IMR-90 (cell line): ENCODE measurements at regions not wholly inside any gene's neighbourhood (a gene's known extent, or its start where the extent isn't known, plus 50 kb on each side); places are given as distances from the start of the nearest gene placed in this dataset.

ENCODE experiments used
- ATAC-seq: fragments of 200-7000 bp; cut with Tn5 transposase; 2 replicates; pipeline ENCODE4 v1.9.1; 2020; ENCODE audit warnings: low read depth, mild to moderate bottlenecking, moderate library complexity
- BruUV-seq: library from RNA; stranded (reverse); fragments of 400-500 nt; replicated peaks from 2 replicates; lab custom pipeline; 2021; lab: Mats Ljungman, UMichigan
- CTCF ChIA-PET: fragments of 300-600 bp; formaldehyde crosslinking; extraction: SDS; loops from one replicate; lab custom pipeline; 2021; ENCODE audit warnings: antibody characterized with exemption; lab: Yijun Ruan, JAX
- POLR2A ChIA-PET: fragments of 300-600 bp; sonication (Branson Sonifier 250); formaldehyde crosslinking; loops from one replicate; lab custom pipeline; 2022; ENCODE audit warnings: antibody characterized with exemption; ENCODE audit not compliant: unreplicated experiment; lab: Charles Lee
- DNase-seq: peaks from one replicate; pipeline ENCODE4 v3.0.0; 2013
- H2AFZ ChIP-seq: replicated peaks from 2 replicates; pipeline ENCODE3; 2013; ENCODE audit warnings: low read length, mild to moderate bottlenecking; ENCODE audit not compliant: poor library complexity
- H2AK5ac ChIP-seq: 2 replicates; pipeline ENCODE4 v1.6.1; 2013; ENCODE audit warnings: low read depth, low read length, inconsistent platforms
- H2AK9ac ChIP-seq: replicated peaks from 2 replicates; pipeline ENCODE3; 2013; ENCODE audit warnings: mild to moderate bottlenecking, low read depth, low read length, moderate library complexity; ENCODE audit not compliant: poor library complexity
- H2BK120ac ChIP-seq: 2 replicates; pipeline ENCODE4 v1.6.1; 2013; ENCODE audit warnings: low read depth, low read length, inconsistent platforms
- H2BK15ac ChIP-seq: 3 replicates; pipeline ENCODE4 v1.6.1; 2013; ENCODE audit warnings: low read depth, low read length, inconsistent platforms
- H2BK20ac ChIP-seq: 2 replicates; pipeline ENCODE4 v1.6.1; 2013; ENCODE audit warnings: low read depth, mild to moderate bottlenecking, inconsistent platforms, low read length, moderate library complexity
- H2BK5ac ChIP-seq: 2 replicates; pipeline ENCODE4 v1.6.1; 2013; ENCODE audit warnings: mild to moderate bottlenecking, low read depth, low read length, inconsistent platforms; ENCODE audit not compliant: poor library complexity, severe bottlenecking
- H3K14ac ChIP-seq: replicated peaks from 2 replicates; pipeline ENCODE4 v1.6.1; 2013; ENCODE audit warnings: low read depth, low read length, inconsistent platforms
- H3K18ac ChIP-seq: 2 replicates; pipeline ENCODE4 v1.6.1; 2013; ENCODE audit warnings: low read depth, low read length, control low read depth
- H3K23ac ChIP-seq: 2 replicates; pipeline ENCODE4 v1.6.1; 2013; ENCODE audit warnings: low read depth, low read length, inconsistent platforms
- H3K27ac ChIP-seq: 2 replicates; pipeline ENCODE4 v1.5.1; 2013; ENCODE audit warnings: mild to moderate bottlenecking, control low read depth, low read length; ENCODE audit not compliant: insufficient read depth
- H3K27me3 ChIP-seq: 2 replicates; pipeline ENCODE4 v1.6.1; 2013; ENCODE audit warnings: low read length; ENCODE audit not compliant: control insufficient read depth, insufficient read depth
- H3K36me3 ChIP-seq: 2 replicates; pipeline ENCODE4 v1.6.1; 2013; ENCODE audit warnings: low read length, mixed read lengths; ENCODE audit not compliant: control insufficient read depth, insufficient read depth
- H3K4ac ChIP-seq: 2 replicates; pipeline ENCODE4 v1.6.1; 2013; ENCODE audit warnings: low read depth, low read length, inconsistent platforms
- H3K4me1 ChIP-seq: 2 replicates; pipeline ENCODE4 v1.6.1; 2013; ENCODE audit warnings: low read length, mixed read lengths; ENCODE audit not compliant: control insufficient read depth, insufficient read depth
- H3K4me2 ChIP-seq: 2 replicates; pipeline ENCODE4 v1.6.1; 2013; ENCODE audit warnings: low read depth, mild to moderate bottlenecking, control low read depth, low read length, moderate library complexity
- H3K4me3 ChIP-seq: 2 replicates; pipeline ENCODE4 v1.5.1; 2013; ENCODE audit warnings: low read depth, mild to moderate bottlenecking, control low read depth, low read length, moderate library complexity; ENCODE audit not compliant: insufficient read depth
- H3K56ac ChIP-seq: 2 replicates; pipeline ENCODE4 v1.6.1; 2013; ENCODE audit warnings: low read length, inconsistent platforms; ENCODE audit not compliant: insufficient read depth; ENCODE audit errors: extremely low read depth
- H3K79me1 ChIP-seq, 2 experiments: 2 replicates each; pipeline ENCODE4 v1.6.1; 2013; ENCODE audit warnings: low read length in 2 of 2, inconsistent platforms in 1 of 2, low read depth in 1 of 2
- H3K9ac ChIP-seq: 2 replicates; pipeline ENCODE4 v1.6.1; 2013; ENCODE audit warnings: low read depth, low read length, control low read depth
- H3K9me1 ChIP-seq: 2 replicates; pipeline ENCODE4 v1.6.1; 2013; ENCODE audit warnings: low read length, inconsistent platforms; ENCODE audit not compliant: insufficient read depth
- H3K9me3 ChIP-seq: 2 replicates; pipeline ENCODE4 v1.6.1; 2013; ENCODE audit warnings: low read length; ENCODE audit not compliant: control insufficient read depth, insufficient read depth
- H4K20me1 ChIP-seq: 2 replicates; pipeline ENCODE4 v1.6.1; 2013; ENCODE audit warnings: low read length, inconsistent platforms; ENCODE audit not compliant: insufficient read depth
- H4K5ac ChIP-seq: 2 replicates; pipeline ENCODE4 v1.6.1; 2013; ENCODE audit warnings: mild to moderate bottlenecking, low read depth, low read length, control low read depth
- H4K8ac ChIP-seq, 2 experiments: 2 replicates each; pipeline ENCODE4 v1.6.1; 2013; ENCODE audit warnings: low read depth in 2 of 2, low read length in 2 of 2, control low read depth in 1 of 2, inconsistent platforms in 1 of 2
- H4K91ac ChIP-seq: 2 replicates; pipeline ENCODE4 v1.6.1; 2013; ENCODE audit warnings: low read depth, low read length, inconsistent platforms; ENCODE audit not compliant: insufficient read depth
- FOS ChIP-seq: fragments of 150-350 bp; IDR thresholded peaks from 2 replicates; pipeline ENCODE4 v1.6.1; 2016; ENCODE audit warnings: low read depth, low read length
- MAFK ChIP-seq: IDR thresholded peaks from 2 replicates; pipeline ENCODE4 v1.6.1; 2012; ENCODE audit warnings: low read depth, low read length, improper control_type of control experiment
- SMC3 ChIP-seq: fragments of 150-350 bp; IDR thresholded peaks from 2 replicates; pipeline ENCODE4 v1.6.1; 2016; ENCODE audit warnings: low read depth, mild to moderate bottlenecking, antibody characterized with exemption, low read length, moderate library complexity
- dilution Hi-C: fragments of 300-500 bp; cut with HindIII; formaldehyde crosslinking; loops from one replicate; pipeline ENCODE4 v1.14.3; 2018; ENCODE audit warnings: low sequenced_read_pairs; ENCODE audit not compliant: unreplicated experiment
- in situ Hi-C: fragments of 300-500 bp; cut with MboI; formaldehyde crosslinking; loops from 3 replicates; pipeline ENCODE4 v1.14.3; 2019; ENCODE audit warnings: low sequenced_read_pairs, inconsistent platforms, mixed read lengths
- intact Hi-C: fragments of 100-400 bp; cut with micrococcal nuclease; formaldehyde crosslinking; loops from 2 replicates; pipeline ENCODE4 v1.10.0; 2022
- TF ChIP-seq, protein P1 (sequence below): fragments of 150-350 bp; IDR thresholded peaks from 2 replicates; pipeline ENCODE4 v1.6.1; 2017; ENCODE audit warnings: mild to moderate bottlenecking, antibody characterized with exemption, low read length, low read depth

DNA sequence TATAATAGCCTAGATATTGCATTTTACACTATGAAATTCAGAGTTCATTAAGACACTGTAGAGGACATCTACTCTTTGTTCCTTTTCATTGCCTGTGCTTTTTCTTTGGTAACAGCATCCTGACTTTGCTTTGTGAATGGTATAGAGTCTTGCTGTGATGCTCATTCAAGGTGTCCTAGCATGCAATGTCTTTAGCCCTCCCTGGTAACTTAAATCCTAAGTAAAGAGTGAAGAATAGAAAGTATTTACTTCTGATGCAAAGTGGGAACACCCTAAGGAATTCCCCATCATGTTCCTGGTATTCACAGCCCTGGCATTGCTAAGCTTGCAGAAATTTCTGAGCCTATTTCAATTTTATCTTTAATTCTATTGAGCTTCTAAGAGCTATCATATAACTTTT lies 400.1 kb downstream of the FAT4 start:
- in situ Hi-C loops = no loop called here
- no peak overlapping the region for H2BK15ac ChIP-seq
- no peak overlapping the region for H2BK20ac ChIP-seq
- dilution Hi-C loops = no loop called here
- H3K27ac ChIP-seq = no peak overlapping the region
- ChIA-PET CTCF (no interaction called here), POLR2A (no interaction called here)
- no peak overlapping the region for H3K4ac ChIP-seq
- 0 out of 2 replicates have a peak, but pooled peaks have one; percentile 8 for TF ChIP-seq MAFK
- TF ChIP-seq, protein P1, sequence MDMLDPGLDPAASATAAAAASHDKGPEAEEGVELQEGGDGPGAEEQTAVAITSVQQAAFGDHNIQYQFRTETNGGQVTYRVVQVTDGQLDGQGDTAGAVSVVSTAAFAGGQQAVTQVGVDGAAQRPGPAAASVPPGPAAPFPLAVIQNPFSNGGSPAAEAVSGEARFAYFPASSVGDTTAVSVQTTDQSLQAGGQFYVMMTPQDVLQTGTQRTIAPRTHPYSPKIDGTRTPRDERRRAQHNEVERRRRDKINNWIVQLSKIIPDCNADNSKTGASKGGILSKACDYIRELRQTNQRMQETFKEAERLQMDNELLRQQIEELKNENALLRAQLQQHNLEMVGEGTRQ = no peak
- no peak for TF ChIP-seq SMC3
- TF ChIP-seq FOS = no peak
- H3K4me3 ChIP-seq = no peak overlapping the region
- H3K4me1 ChIP-seq = 0 out of 2 replicates have a peak, but pooled peaks cover 1% of the 10 kb centered on the region
- peak; percentile 26 for DNase-seq
- H2AK9ac ChIP-seq = no peak overlapping the region
- H2BK5ac ChIP-seq = no peak overlapping the region
- no TSS peak for BruUV-seq
- no peak overlapping the region for H2AK5ac ChIP-seq
- H4K91ac ChIP-seq = no peak overlapping the region
- peak; percentile 42; the same call in 1 of the 2 replicates for ATAC-seq
- no peaks in the 10 kb centered on the region for H3K36me3 ChIP-seq
- intact Hi-C loops = no loop called here
- no peak overlapping the region for H4K5ac ChIP-seq
- H3K27me3 ChIP-seq = no peaks in the 10 kb centered on the region
- H3K4me2 ChIP-seq = no peak overlapping the region
- H3K9me3 ChIP-seq = no peaks in the 10 kb centered on the region
- no peak overlapping the region for H3K9ac ChIP-seq
- no peak overlapping the region for H2BK120ac ChIP-seq
- no peaks in the 10 kb centered on the region for H3K9me1 ChIP-seq
- no peaks in the 10 kb centered on the region for H4K20me1 ChIP-seq
- H4K8ac ChIP-seq = no peak overlapping the region
- no peak overlapping the region for H3K56ac ChIP-seq
- no peaks in the 10 kb centered on the region for H3K79me1 ChIP-seq
- H2AFZ ChIP-seq = no peak overlapping the region
- H3K23ac ChIP-seq = no peak overlapping the region
- H3K18ac ChIP-seq = no peak overlapping the region
- no peak overlapping the region for H3K14ac ChIP-seq
